ENCODE measurements at regions not wholly inside any gene's neighbourhood (a gene's known extent, or its start where the extent isn't known, plus 50 kb on each side); places are given as distances from the start of the nearest gene placed in this dataset.

GRCh38 chr10:78737883-78738856 lies 330.6 kb upstream of the ZMIZ1 start:
- H3K27ac ChIP-seq, result no peak overlapping the region
- H3K4me3 ChIP-seq, result no peak overlapping the region
- H3K9me3 ChIP-seq, result no peaks in the 10 kb centered on the region
- no peak for TF ChIP-seq CTCF (IDR thresholded peaks at IDR 0.05)
- no peaks in the 10 kb centered on the region for H3K36me3 ChIP-seq (ENCODE audit: insufficient read depth in 1 of 2, low read depth in 1 of 2)
- ATAC-seq (no peak), DNase-seq (no peak)
- 70 to 77% (median 72%) methylated on average over 7 of the region's 7 CpGs for WGBS, 3 donors
- H3K4me1 ChIP-seq, result no peaks in the 10 kb centered on the region
- H3K27me3 ChIP-seq (ENCODE audit: insufficient read depth in 3 of 3, low read length in 2 of 3), result no peaks in the 10 kb centered on the region
- intact Hi-C loops (cut with DNase I), result no loop called here

- H3K27me3 ChIP-seq (ENCODE audit: insufficient read depth in 3 of 3, low read length in 2 of 3), result no peaks in the 10 kb centered on the region
- intact Hi-C loops (cut with DNase I), result no loop called here
- H3K4me3 ChIP-seq, result no peak overlapping the region
- DNase-seq, result no peak
- no peak for ATAC-seq
- H3K9me3 ChIP-seq, result no peaks in the 10 kb centered on the region
- H3K4me1 ChIP-seq, result no peaks in the 10 kb centered on the region
- WGBS, 3 donors, result 69 to 80% (median 70%) methylated on average over 5 of the region's 5 CpGs
- TF ChIP-seq CTCF (IDR thresholded peaks at IDR 0.05), result no peak
- no peaks in the 10 kb centered on the region for H3K36me3 ChIP-seq (ENCODE audit: insufficient read depth in 1 of 2, low read depth in 1 of 2)
- H3K27ac ChIP-seq, result no peak overlapping the region
Observed at GRCh38 chr10:78738861-78739260, 329.9 kb upstream of the ZMIZ1 start.

- TF ChIP-seq CTCF (IDR thresholded peaks at IDR 0.05), result no peak
- Histone ChIP-seq H3K4me1 (no peaks in the 10 kb centered on the region), H3K27me3 (ENCODE audit: insufficient read depth in 3 of 3, low read length in 2 of 3) (no peaks in the 10 kb centered on the region), H3K27ac (no peak overlapping the region), H3K9me3 (no peaks in the 10 kb centered on the region), H3K36me3 (ENCODE audit: insufficient read depth in 1 of 2, low read depth in 1 of 2) (no peaks in the 10 kb centered on the region), H3K4me3 (no peak overlapping the region)
- intact Hi-C loops (cut with DNase I), result no loop called here
- WGBS, 3 donors, result 90 to 94% (median 90%) methylated on average over 4 of the region's 4 CpGs
- no peak for ATAC-seq
- DNase-seq, result no peak
Observed at GRCh38 chr10:78739444-78740053, 329.2 kb upstream of the ZMIZ1 start.

- Histone ChIP-seq H3K36me3 (ENCODE audit: insufficient read depth in 1 of 2, low read depth in 1 of 2) (no peaks in the 10 kb centered on the region), H3K9me3 (no peaks in the 10 kb centered on the region), H3K4me1 (no peaks in the 10 kb centered on the region), H3K4me3 (no peak overlapping the region), H3K27ac (no peak overlapping the region), H3K27me3 (ENCODE audit: insufficient read depth in 3 of 3, low read length in 2 of 3) (no peaks in the 10 kb centered on the region)
- no peak for ATAC-seq
- 51 to 63% (median 54%) methylated on average over 5 of the region's 5 CpGs for WGBS, 3 donors
- TF ChIP-seq CTCF (IDR thresholded peaks at IDR 0.05), result no peak
- intact Hi-C loops (cut with DNase I), result no loop called here
- no peak for DNase-seq
Observed at GRCh38 chr10:78740976-78741915, 327.5 kb upstream of the ZMIZ1 start.
